HFF-Myc (cell line): ENCODE measurements at regions not wholly inside any gene's neighbourhood (a gene's known extent, or its start where the extent isn't known, plus 50 kb on each side); places are given as distances from the start of the nearest gene placed in this dataset.

Source experiments
- DNase-seq: peaks from one replicate; pipeline ENCODE4 v3.0.0-alpha.2; 2011; ENCODE audit warnings: low read depth; ENCODE audit errors: extremely low read depth
- H3K4me3 ChIP-seq: replicated peaks from 2 replicates; pipeline ENCODE4 v1.5.1; 2011; ENCODE audit warnings: low read depth, mild to moderate bottlenecking, control low read depth, low read length
- CTCF ChIP-seq: IDR thresholded peaks from 2 replicates; pipeline ENCODE4 v1.5.1; 2012; ENCODE audit warnings: mild to moderate bottlenecking, low read depth, low read length, control low read depth; ENCODE audit errors: missing control alignments

GRCh38 chr17:33944826-33945225, 310.3 kb upstream of the CCL2 start:
- no peak for TF ChIP-seq CTCF
- H3K4me3 ChIP-seq, result no peak overlapping the region
- no peak for DNase-seq

DNA sequence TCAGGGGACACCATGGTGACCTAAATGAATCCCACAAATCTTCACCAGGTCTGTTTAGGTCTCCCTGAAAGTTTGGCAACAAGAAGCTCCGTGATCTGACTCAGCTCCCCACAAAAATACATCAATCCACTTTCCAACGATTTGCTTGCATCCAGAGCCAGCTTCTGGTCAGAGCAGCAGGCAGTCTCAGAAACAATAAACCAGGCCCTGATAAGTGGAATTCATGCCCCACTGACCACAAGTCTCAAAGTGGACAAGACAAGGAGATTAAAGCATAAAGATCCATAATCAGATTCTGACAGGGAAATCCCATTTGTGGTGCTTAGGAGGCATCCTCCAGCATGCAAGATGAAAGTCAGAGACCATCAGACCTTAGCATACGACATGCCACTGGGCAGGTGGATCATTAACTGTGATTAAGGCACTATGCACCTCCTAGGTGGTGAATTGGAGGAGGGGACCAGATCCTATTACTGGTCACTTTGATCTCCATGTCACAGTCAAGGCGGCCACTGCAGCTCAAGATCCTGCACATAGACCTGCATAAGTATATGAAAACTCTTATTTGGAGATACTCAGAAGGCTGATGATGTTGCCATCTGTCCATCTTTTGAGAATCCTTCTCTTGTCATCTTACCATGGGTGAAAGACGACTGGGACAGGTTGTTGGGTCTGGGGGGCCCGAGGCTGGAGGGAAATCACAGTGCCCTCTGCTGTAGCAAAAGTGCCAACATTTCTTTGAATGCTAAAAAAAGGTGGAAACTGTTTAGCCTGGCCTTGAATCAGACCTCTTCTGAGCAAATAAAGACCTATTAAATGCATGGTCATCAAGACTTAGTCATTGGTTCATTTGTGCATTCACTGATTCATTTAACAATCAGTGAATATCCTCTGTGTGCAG, 309.2 kb upstream of the CCL2 start:
- no peak for TF ChIP-seq CTCF
- no peak for DNase-seq
- no peak overlapping the region for H3K4me3 ChIP-seq

- no peak overlapping the region for H3K4me3 ChIP-seq
- DNase-seq, result no peak
- no peak for TF ChIP-seq CTCF
These were observed 307.3 kb upstream of the CCL2 start for GRCh38 chr17:33947762-33948161.

DNA sequence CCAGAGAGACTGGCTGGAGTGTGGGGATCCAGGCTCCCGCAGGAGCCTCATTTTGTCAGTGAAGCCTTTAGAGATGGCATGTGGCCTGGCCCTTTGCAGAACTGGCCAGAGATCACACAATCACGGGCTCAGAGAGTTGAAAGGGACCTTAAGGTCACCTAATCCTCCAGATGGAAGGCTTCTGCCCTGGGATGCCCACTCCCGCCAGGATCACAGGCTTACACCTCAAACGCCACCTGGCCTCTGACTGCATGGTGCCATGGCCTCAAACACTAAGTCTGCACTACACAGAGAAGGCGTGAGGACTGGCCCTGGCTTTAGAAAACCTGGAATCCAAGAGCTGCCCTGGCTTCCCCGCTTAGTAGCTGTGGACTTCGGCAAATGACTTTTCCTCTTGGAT, 306.8 kb upstream of the CCL2 start:
- no peak for DNase-seq
- no peak for TF ChIP-seq CTCF
- no peak overlapping the region for H3K4me3 ChIP-seq

- no peak overlapping the region for H3K4me3 ChIP-seq
- DNase-seq, result no peak
- peak; percentile 17 for TF ChIP-seq CTCF
These were observed 306.0 kb upstream of the CCL2 start for GRCh38 chr17:33949100-33949499.

GRCh38 chr17:33950061-33950460, 305.0 kb upstream of the CCL2 start:
- H3K4me3 ChIP-seq, result no peak overlapping the region
- no peak for TF ChIP-seq CTCF
- no peak for DNase-seq
